Liver (tissue), 3 donors: ENCODE measurements at regions not wholly inside any gene's neighbourhood (a gene's known extent, or its start where the extent isn't known, plus 50 kb on each side); places are given as distances from the start of the nearest gene placed in this dataset.

Experiments
- NR2F2 ChIP-seq: IDR thresholded peaks from 2 replicates; pipeline ENCODE4 v1.6.1; 2016; ENCODE audit warnings: antibody characterized with exemption
- RAD21 ChIP-seq, 2 donors: IDR thresholded peaks; 2 replicates each; pipeline ENCODE4 v1.6.1; 2016; ENCODE audit warnings: antibody characterized with exemption in 2 of 2, mild to moderate bottlenecking in 2 of 2
- RXRA ChIP-seq, 2 donors: IDR thresholded peaks; 2 replicates each; pipeline ENCODE4 v1.6.1; 2017 to 2018; ENCODE audit warnings: antibody characterized with exemption in 2 of 2, mild to moderate bottlenecking in 1 of 2
- TAF1 ChIP-seq: conservative IDR thresholded peaks from 2 replicates; pipeline ENCODE4 v1.6.1; 2016; ENCODE audit warnings: antibody characterized with exemption, mild to moderate bottlenecking
- TF ChIP-seq, protein P1 (sequence below): fragments of 150-350 bp; IDR thresholded peaks from 2 replicates; pipeline ENCODE4 v1.5.1; 2017; ENCODE audit warnings: improper control_type of control experiment, low read depth, low read length; ENCODE audit not compliant: missing input control
- TF ChIP-seq, protein P2 (sequence below): IDR thresholded peaks from 2 replicates; pipeline ENCODE4 v1.6.1; 2016; ENCODE audit warnings: antibody characterized with exemption
- TF ChIP-seq, protein P3 (sequence below): IDR thresholded peaks from 2 replicates; pipeline ENCODE4 v1.6.1; 2016; ENCODE audit warnings: antibody characterized with exemption, mild to moderate bottlenecking
- TF ChIP-seq, protein P4 (sequence below): IDR thresholded peaks from 2 replicates; pipeline ENCODE4 v1.6.1; 2016; ENCODE audit warnings: antibody characterized with exemption
- TF ChIP-seq, protein P5 (sequence below): IDR thresholded peaks from 2 replicates; pipeline ENCODE4 v1.6.1; 2016; ENCODE audit warnings: antibody characterized with exemption
- donor health status: healthy.
- donor health status: healthy.

DNA sequence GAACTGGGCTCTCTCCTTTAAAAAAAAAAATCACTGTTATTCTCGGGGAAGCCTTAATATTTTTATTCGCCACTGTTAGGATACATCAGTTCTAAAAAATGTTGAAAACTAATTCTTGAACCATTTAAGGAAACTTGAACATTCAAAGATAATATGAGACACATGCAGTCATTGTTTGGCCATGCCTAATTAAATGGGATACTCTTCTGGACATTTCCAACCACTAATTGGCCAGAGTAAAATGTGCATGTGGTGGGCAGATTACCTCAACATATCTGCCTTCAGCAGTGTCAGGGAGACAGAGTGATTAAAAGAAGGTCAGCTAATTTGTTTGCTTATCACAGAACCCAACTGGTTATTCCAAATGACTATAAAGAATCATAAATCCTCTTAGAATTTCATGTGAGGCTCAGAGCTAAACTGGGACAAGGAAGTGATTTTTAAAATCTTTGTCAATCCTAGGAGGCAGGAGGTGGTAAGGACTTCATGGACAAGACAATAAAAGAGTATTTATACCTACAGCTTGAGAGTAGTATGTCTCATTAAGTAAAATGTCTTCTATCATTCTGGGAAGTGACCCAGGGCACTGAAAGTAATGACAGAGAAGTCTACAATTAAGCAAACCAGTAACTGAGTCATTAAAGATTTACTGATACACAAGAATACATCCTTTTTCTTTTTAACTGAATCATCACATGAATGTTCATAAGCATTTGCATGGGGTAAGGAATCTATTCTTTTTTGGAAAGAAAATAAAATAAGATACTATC, 242.9 kb upstream of the TRPM3 start:
- TF ChIP-seq, protein P1, sequence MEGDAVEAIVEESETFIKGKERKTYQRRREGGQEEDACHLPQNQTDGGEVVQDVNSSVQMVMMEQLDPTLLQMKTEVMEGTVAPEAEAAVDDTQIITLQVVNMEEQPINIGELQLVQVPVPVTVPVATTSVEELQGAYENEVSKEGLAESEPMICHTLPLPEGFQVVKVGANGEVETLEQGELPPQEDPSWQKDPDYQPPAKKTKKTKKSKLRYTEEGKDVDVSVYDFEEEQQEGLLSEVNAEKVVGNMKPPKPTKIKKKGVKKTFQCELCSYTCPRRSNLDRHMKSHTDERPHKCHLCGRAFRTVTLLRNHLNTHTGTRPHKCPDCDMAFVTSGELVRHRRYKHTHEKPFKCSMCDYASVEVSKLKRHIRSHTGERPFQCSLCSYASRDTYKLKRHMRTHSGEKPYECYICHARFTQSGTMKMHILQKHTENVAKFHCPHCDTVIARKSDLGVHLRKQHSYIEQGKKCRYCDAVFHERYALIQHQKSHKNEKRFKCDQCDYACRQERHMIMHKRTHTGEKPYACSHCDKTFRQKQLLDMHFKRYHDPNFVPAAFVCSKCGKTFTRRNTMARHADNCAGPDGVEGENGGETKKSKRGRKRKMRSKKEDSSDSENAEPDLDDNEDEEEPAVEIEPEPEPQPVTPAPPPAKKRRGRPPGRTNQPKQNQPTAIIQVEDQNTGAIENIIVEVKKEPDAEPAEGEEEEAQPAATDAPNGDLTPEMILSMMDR: no peak
- TF ChIP-seq RAD21 (IDR thresholded peaks at IDR 0.05): no peak
- TF ChIP-seq, protein P2, sequence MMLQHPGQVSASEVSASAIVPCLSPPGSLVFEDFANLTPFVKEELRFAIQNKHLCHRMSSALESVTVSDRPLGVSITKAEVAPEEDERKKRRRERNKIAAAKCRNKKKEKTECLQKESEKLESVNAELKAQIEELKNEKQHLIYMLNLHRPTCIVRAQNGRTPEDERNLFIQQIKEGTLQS: no peak
- TF ChIP-seq RXRA (IDR thresholded peaks at IDR 0.05): no peak
- no peak for TF ChIP-seq NR2F2
- TF ChIP-seq, protein P3, sequence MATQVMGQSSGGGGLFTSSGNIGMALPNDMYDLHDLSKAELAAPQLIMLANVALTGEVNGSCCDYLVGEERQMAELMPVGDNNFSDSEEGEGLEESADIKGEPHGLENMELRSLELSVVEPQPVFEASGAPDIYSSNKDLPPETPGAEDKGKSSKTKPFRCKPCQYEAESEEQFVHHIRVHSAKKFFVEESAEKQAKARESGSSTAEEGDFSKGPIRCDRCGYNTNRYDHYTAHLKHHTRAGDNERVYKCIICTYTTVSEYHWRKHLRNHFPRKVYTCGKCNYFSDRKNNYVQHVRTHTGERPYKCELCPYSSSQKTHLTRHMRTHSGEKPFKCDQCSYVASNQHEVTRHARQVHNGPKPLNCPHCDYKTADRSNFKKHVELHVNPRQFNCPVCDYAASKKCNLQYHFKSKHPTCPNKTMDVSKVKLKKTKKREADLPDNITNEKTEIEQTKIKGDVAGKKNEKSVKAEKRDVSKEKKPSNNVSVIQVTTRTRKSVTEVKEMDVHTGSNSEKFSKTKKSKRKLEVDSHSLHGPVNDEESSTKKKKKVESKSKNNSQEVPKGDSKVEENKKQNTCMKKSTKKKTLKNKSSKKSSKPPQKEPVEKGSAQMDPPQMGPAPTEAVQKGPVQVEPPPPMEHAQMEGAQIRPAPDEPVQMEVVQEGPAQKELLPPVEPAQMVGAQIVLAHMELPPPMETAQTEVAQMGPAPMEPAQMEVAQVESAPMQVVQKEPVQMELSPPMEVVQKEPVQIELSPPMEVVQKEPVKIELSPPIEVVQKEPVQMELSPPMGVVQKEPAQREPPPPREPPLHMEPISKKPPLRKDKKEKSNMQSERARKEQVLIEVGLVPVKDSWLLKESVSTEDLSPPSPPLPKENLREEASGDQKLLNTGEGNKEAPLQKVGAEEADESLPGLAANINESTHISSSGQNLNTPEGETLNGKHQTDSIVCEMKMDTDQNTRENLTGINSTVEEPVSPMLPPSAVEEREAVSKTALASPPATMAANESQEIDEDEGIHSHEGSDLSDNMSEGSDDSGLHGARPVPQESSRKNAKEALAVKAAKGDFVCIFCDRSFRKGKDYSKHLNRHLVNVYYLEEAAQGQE: no peak
- TF ChIP-seq, protein P4, sequence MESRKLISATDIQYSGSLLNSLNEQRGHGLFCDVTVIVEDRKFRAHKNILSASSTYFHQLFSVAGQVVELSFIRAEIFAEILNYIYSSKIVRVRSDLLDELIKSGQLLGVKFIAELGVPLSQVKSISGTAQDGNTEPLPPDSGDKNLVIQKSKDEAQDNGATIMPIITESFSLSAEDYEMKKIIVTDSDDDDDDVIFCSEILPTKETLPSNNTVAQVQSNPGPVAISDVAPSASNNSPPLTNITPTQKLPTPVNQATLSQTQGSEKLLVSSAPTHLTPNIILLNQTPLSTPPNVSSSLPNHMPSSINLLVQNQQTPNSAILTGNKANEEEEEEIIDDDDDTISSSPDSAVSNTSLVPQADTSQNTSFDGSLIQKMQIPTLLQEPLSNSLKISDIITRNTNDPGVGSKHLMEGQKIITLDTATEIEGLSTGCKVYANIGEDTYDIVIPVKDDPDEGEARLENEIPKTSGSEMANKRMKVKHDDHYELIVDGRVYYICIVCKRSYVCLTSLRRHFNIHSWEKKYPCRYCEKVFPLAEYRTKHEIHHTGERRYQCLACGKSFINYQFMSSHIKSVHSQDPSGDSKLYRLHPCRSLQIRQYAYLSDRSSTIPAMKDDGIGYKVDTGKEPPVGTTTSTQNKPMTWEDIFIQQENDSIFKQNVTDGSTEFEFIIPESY: no peak
- TF ChIP-seq TAF1: no peak
- TF ChIP-seq, protein P5, sequence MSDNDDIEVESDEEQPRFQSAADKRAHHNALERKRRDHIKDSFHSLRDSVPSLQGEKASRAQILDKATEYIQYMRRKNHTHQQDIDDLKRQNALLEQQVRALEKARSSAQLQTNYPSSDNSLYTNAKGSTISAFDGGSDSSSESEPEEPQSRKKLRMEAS: no peak
